HCT116 (cell line): ENCODE measurements at regions not wholly inside any gene's neighbourhood (a gene's known extent, or its start where the extent isn't known, plus 50 kb on each side); places are given as distances from the start of the nearest gene placed in this dataset.

Experiments used
- ATAC-seq: fragments of 200-7000 bp; cut with Tn5 transposase; 2 replicates; pipeline ENCODE4 v1.9.1; 2020; ENCODE audit warnings: mild to moderate bottlenecking, moderate library complexity
- BruUV-seq: library from RNA; stranded (reverse); fragments of 400-500 nt; replicated peaks from 2 replicates; lab custom pipeline; 2021; lab: Mats Ljungman, UMichigan
- CTCF ChIA-PET: fragments of 300-600 bp; sonication (Branson Sonifier 250); formaldehyde crosslinking; loops from one replicate; lab custom pipeline; 2021; ENCODE audit warnings: antibody characterized with exemption; lab: Charles Lee
- POLR2A ChIA-PET: fragments of 300-600, 350-600 bp; sonication (Branson Sonifier 250); formaldehyde crosslinking; loops from one replicate; lab custom pipeline; 2021; ENCODE audit warnings: antibody characterized with exemption; lab: Charles Lee
- RAD21 ChIA-PET, 2 experiments: fragments of 300-600 bp; sonication (Branson Sonifier 250); formaldehyde crosslinking; loops; one replicate each; lab custom pipeline; 2023; ENCODE audit warnings: low total read pairs in 2 of 2; ENCODE audit not compliant: uncharacterized antibody in 2 of 2, unreplicated experiment in 2 of 2, low non-redundant PET in 1 of 2; lab: Charles Lee
- DNase-seq: peaks from one replicate; pipeline ENCODE4 v3.0.0-alpha.2; 2010; ENCODE audit warnings: low read depth, low spot score
- H2AFZ ChIP-seq: fragments of 200-600 bp; shearing (Covaris generic), sonication (generic); 2 replicates; pipeline ENCODE4 v1.6.1; 2017; ENCODE audit warnings: low read depth, mixed run types, mixed read lengths, antibody characterized with exemption, low read length; ENCODE audit not compliant: poor library complexity, severe bottlenecking
- H3K27ac ChIP-seq: 2 replicates; pipeline ENCODE4 v1.5.1; 2012; ENCODE audit warnings: low read depth, low read length
- H3K27me3 ChIP-seq: fragments of 200-600 bp; sonication (generic); 2 replicates; pipeline ENCODE4 v1.6.1; 2016; ENCODE audit warnings: mixed run types, low read length, mixed read lengths; ENCODE audit not compliant: insufficient read depth
- H3K36me3 ChIP-seq, 2 experiments: fragments of 200-500 bp in 1 of 2; fragments of 200-600 bp in 1 of 2; sonication (Bioruptor generic) in 1 of 2; sonication (generic) in 1 of 2; 2 replicates each; pipeline versions ENCODE4 v1.5.1 to v1.6.1; 2014 to 2016; ENCODE audit warnings: low read length in 2 of 2, inconsistent platforms in 1 of 2, mixed read lengths in 1 of 2, mixed run types in 1 of 2; ENCODE audit not compliant: insufficient read depth in 2 of 2, control insufficient read depth in 1 of 2
- H3K4me1 ChIP-seq, 2 experiments: fragments of 200-600 bp in 1 of 2; sonication (generic) in 1 of 2; 2 replicates each; pipeline versions ENCODE4 v1.5.1 to v1.6.1; 2012 to 2017; ENCODE audit warnings: low read length in 2 of 2, inconsistent platforms in 1 of 2, mild to moderate bottlenecking in 1 of 2, mixed read lengths in 1 of 2, mixed run types in 1 of 2, moderate library complexity in 1 of 2; ENCODE audit not compliant: insufficient read depth in 2 of 2, control insufficient read depth in 1 of 2
- H3K4me2 ChIP-seq: fragments of 200-600 bp; sonication (generic); 2 replicates; pipeline ENCODE4 v1.6.1; 2017; ENCODE audit warnings: mixed run types, low read length, mixed read lengths
- H3K4me3 ChIP-seq, 2 experiments: fragments of 200-600 bp in 1 of 2; sonication (generic) in 1 of 2; replicated peaks in 1 of 2; 2 replicates each; pipeline ENCODE4 v1.5.1; 2011 to 2016; ENCODE audit warnings: low read length in 2 of 2, control low read depth in 1 of 2, low read depth in 1 of 2, mild to moderate bottlenecking in 1 of 2, mixed read lengths in 1 of 2, mixed run types in 1 of 2
- H3K79me2 ChIP-seq: fragments of 200-600 bp; sonication (generic); 2 replicates; pipeline ENCODE4 v1.6.1; 2017; ENCODE audit warnings: mild to moderate bottlenecking, mixed run types, low read length, moderate library complexity, mixed read lengths; ENCODE audit not compliant: insufficient read depth
- H3K9ac ChIP-seq: fragments of 200-600 bp; sonication (generic); 2 replicates; pipeline ENCODE4 v1.6.1; 2016; ENCODE audit warnings: low read length, mixed read lengths
- H3K9me2 ChIP-seq: fragments of 200-600 bp; sonication (generic), shearing (Covaris generic); 2 replicates; pipeline ENCODE4 v1.6.1; 2017; ENCODE audit warnings: mixed run types, mild to moderate bottlenecking, moderate library complexity; ENCODE audit not compliant: insufficient read depth
- H3K9me3 ChIP-seq, 2 experiments: fragments of 200-500 bp in 1 of 2; fragments of 200-600 bp in 1 of 2; sonication (Bioruptor generic) in 1 of 2; sonication (generic) in 1 of 2; 2 replicates each; pipeline ENCODE4 v1.6.1; 2014 to 2017; ENCODE audit warnings: low read length in 2 of 2, mixed read lengths in 2 of 2, inconsistent platforms in 1 of 2, low read depth in 1 of 2, mild to moderate bottlenecking in 1 of 2, mixed run types in 1 of 2, moderate library complexity in 1 of 2; ENCODE audit not compliant: control insufficient read depth in 1 of 2, insufficient read depth in 1 of 2
- H4K20me1 ChIP-seq: fragments of 200-600 bp; sonication (generic), shearing (Covaris generic); 2 replicates; pipeline ENCODE4 v1.6.1; 2017; ENCODE audit warnings: mixed run types, mild to moderate bottlenecking, moderate library complexity; ENCODE audit not compliant: insufficient read depth
- MAX ChIP-seq: IDR thresholded peaks from 2 replicates; pipeline ENCODE4 v1.6.1; 2012
- TCF7L2 ChIP-seq: IDR thresholded peaks from 2 replicates; pipeline ENCODE4 v1.7.0; 2011; ENCODE audit warnings: borderline replicate concordance, inconsistent platforms; ENCODE audit not compliant: insufficient read depth, insufficient read length; ENCODE audit errors: extremely low read depth
- intact Hi-C: fragments of 100-400 bp; cut with micrococcal nuclease; formaldehyde crosslinking; loops from 2 replicates; pipeline ENCODE4 v1.10.0; 2022

- no peak for TF ChIP-seq TCF7L2
- TF ChIP-seq, all 23 proteins: peak for 0
- no peaks in the 10 kb centered on the region for H3K9me3 ChIP-seq
- no peak overlapping the region for H3K4me3 ChIP-seq
- DNase-seq (no peak), ATAC-seq (no peak)
- no peaks in the 10 kb centered on the region for H3K4me1 ChIP-seq
- intact Hi-C loops, result no loop called here
- no peaks in the 10 kb centered on the region for H3K9me2 ChIP-seq
- no peak overlapping the region for H3K4me2 ChIP-seq
- no peak overlapping the region for H2AFZ ChIP-seq
- RAD21 ChIA-PET, result no interaction called here
- H4K20me1 ChIP-seq, result no peaks in the 10 kb centered on the region
- no peaks in the 10 kb centered on the region for H3K36me3 ChIP-seq
- BruUV-seq, result no TSS peak
- POLR2A ChIA-PET, result no interaction called here
- H3K27ac ChIP-seq, result no peak overlapping the region
- no peak overlapping the region for H3K9ac ChIP-seq
- peaks cover 17% of the 10 kb centered on the region for H3K27me3 ChIP-seq
- CTCF ChIA-PET, result no interaction called here
- no peaks in the 10 kb centered on the region for H3K79me2 ChIP-seq
Measured at GRCh38 chr1:176325664-176326063, 118.6 kb upstream of the COP1 start.

- intact Hi-C loops, result no loop called here
- RAD21 ChIA-PET, result no interaction called here
Measured at GRCh38 chr1:176323472-176323871, 116.4 kb upstream of the COP1 start.

More at GRCh38 chr1:176323472-176323871, 116.4 kb upstream of the COP1 start:
- Histone ChIP-seq H3K9me2 (no peaks in the 10 kb centered on the region), H3K4me1 (no peaks in the 10 kb centered on the region), H3K9ac (no peak overlapping the region), H3K27ac (no peak overlapping the region), H3K27me3 (peaks cover 21% of the 10 kb centered on the region), H2AFZ (no peak overlapping the region), H3K36me3 (no peaks in the 10 kb centered on the region), H3K9me3 (no peaks in the 10 kb centered on the region), H3K4me3 (no peak overlapping the region), H4K20me1 (no peaks in the 10 kb centered on the region), H3K4me2 (no peak overlapping the region), H3K79me2 (no peaks in the 10 kb centered on the region)
- no peak for ATAC-seq
- POLR2A ChIA-PET, result no interaction called here
- CTCF ChIA-PET, result no interaction called here
- DNase-seq, result no peak
- TF ChIP-seq MAX, result no peak
- no TSS peak for BruUV-seq
